Bronchial epithelial cell (primary cell): ENCODE measurements at regions not wholly inside any gene's neighbourhood (a gene's known extent, or its start where the extent isn't known, plus 50 kb on each side); places are given as distances from the start of the nearest gene placed in this dataset.

ENCODE experiments used
- DNase-seq: peaks from one replicate; pipeline ENCODE4 v3.0.0-alpha.2; 2010; ENCODE audit warnings: low read depth
- FAIRE-seq: peaks from 2 replicates; lab custom pipeline; 2011; peaks lifted over from hg19 to GRCh38; lab: Jason Lieb, UNC
- H3K27me3 ChIP-seq: 2 replicates; pipeline ENCODE4 v1.5.1; 2011; ENCODE audit warnings: low read length; ENCODE audit not compliant: control insufficient read depth, insufficient read depth
- H3K36me3 ChIP-seq: 2 replicates; pipeline ENCODE4 v1.5.1; 2011; ENCODE audit warnings: low read length; ENCODE audit not compliant: control insufficient read depth, insufficient read depth
- H3K4me3 ChIP-seq: 2 replicates; pipeline ENCODE4 v1.5.1; 2011; ENCODE audit warnings: mild to moderate bottlenecking, low read depth, low read length, control low read depth
- CTCF ChIP-seq: IDR thresholded peaks from 2 replicates; pipeline ENCODE4 v1.5.1; 2011; ENCODE audit warnings: mild to moderate bottlenecking, moderate library complexity, low read length, control low read depth, inconsistent platforms; ENCODE audit not compliant: insufficient read depth, severe bottlenecking

- no peak for FAIRE-seq
- Histone ChIP-seq H3K36me3 (no peaks in the 10 kb centered on the region), H3K27me3 (peaks cover 2% of the 10 kb centered on the region), H3K4me3 (no peak overlapping the region)
- DNase-seq: no peak
- TF ChIP-seq CTCF: no peak
Observed at GRCh38 chr20:40161391-40161790, 527.6 kb downstream of the MAFB start.

GRCh38 chr20:40160097-40160550, 528.9 kb downstream of the MAFB start:
- FAIRE-seq (no peak), DNase-seq (peak; percentile 60)
- peak; percentile 84 for TF ChIP-seq CTCF

GRCh38 chr20:40159276-40159675, 529.8 kb downstream of the MAFB start:
- no peaks in the 10 kb centered on the region for H3K27me3 ChIP-seq
- TF ChIP-seq CTCF: no peak
- no peak overlapping the region for H3K4me3 ChIP-seq
- no peaks in the 10 kb centered on the region for H3K36me3 ChIP-seq
- DNase-seq (no peak), FAIRE-seq (no peak)

More at GRCh38 chr20:40160097-40160550, 528.9 kb downstream of the MAFB start:
- no peaks in the 10 kb centered on the region for H3K36me3 ChIP-seq
- H3K27me3 ChIP-seq: peaks cover 2% of the 10 kb centered on the region
- no peak overlapping the region for H3K4me3 ChIP-seq

GRCh38 chr20:40156600-40157317, 532.3 kb downstream of the MAFB start:
- DNase-seq (no peak), FAIRE-seq (no peak)
- no peak for TF ChIP-seq CTCF
- Histone ChIP-seq H3K4me3 (no peak overlapping the region), H3K27me3 (no peaks in the 10 kb centered on the region), H3K36me3 (no peaks in the 10 kb centered on the region)

- Histone ChIP-seq H3K36me3 (no peaks in the 10 kb centered on the region), H3K4me3 (no peak overlapping the region), H3K27me3 (no peaks in the 10 kb centered on the region)
- no peak for TF ChIP-seq CTCF
- peak; percentile 40 for FAIRE-seq
- DNase-seq: no peak
Observed at GRCh38 chr20:40154514-40154913, 534.5 kb downstream of the MAFB start.

GRCh38 chr20:40148886-40149285, 540.1 kb downstream of the MAFB start:
- DNase-seq (no peak), FAIRE-seq (no peak)
- Histone ChIP-seq H3K36me3 (no peaks in the 10 kb centered on the region), H3K4me3 (no peak overlapping the region), H3K27me3 (no peaks in the 10 kb centered on the region)
- TF ChIP-seq CTCF: no peak
